Spleen (tissue), 11 donors: ENCODE measurements at regions not wholly inside any gene's neighbourhood (a gene's known extent, or its start where the extent isn't known, plus 50 kb on each side); places are given as distances from the start of the nearest gene placed in this dataset.

Source experiments
- DNase-seq: peaks from one replicate; pipeline ENCODE4 v3.0.0-alpha.2; 2020
- H3K27ac ChIP-seq, 8 donors: fragments of 200-600 bp; sonication (generic) in 7 of 8; 1 replicate in 4 of 8; 2 replicates in 4 of 8; pipeline versions ENCODE4 v1.5.0 to v1.8.0; 2016 to 2021; ENCODE audit warnings: inconsistent platforms in 4 of 8, mild to moderate bottlenecking in 4 of 8, moderate library complexity in 1 of 8
- H3K27me3 ChIP-seq, 7 donors: fragments of 200-600 bp; sonication (generic) in 6 of 7; replicated peaks in 1 of 7; 1 replicate in 4 of 7; 2 replicates in 3 of 7; pipeline versions ENCODE4 v1.5.0 to v1.8.0; 2016 to 2021; ENCODE audit warnings: inconsistent platforms in 3 of 7, mild to moderate bottlenecking in 1 of 7
- H3K36me3 ChIP-seq, 6 donors: fragments of 200-600 bp; sonication (generic) in 5 of 6; 1 replicate in 4 of 6; 2 replicates in 2 of 6; pipeline versions ENCODE4 v1.5.0 to v1.8.0; 2016 to 2021; ENCODE audit warnings: inconsistent platforms in 2 of 6
- H3K4me1 ChIP-seq, 6 donors: fragments of 200-600 bp; sonication (generic) in 5 of 6; 1 replicate in 3 of 6; 2 replicates in 3 of 6; pipeline versions ENCODE4 v1.5.0 to v1.8.0; 2016 to 2021; ENCODE audit warnings: inconsistent platforms in 3 of 6
- H3K4me3 ChIP-seq, 8 donors: fragments of 200-600 bp; sonication (generic) in 7 of 8; 1 replicate in 4 of 8; 2 replicates in 4 of 8; pipeline versions ENCODE4 v1.5.0 to v1.8.0; 2016 to 2021; ENCODE audit warnings: inconsistent platforms in 4 of 8, mild to moderate bottlenecking in 4 of 8, moderate library complexity in 2 of 8
- H3K9me3 ChIP-seq, 8 donors: fragments of 200-600 bp; sonication (generic) in 7 of 8; 1 replicate in 4 of 8; 2 replicates in 4 of 8; pipeline versions ENCODE4 v1.5.0 to v1.8.0; 2016 to 2021; ENCODE audit warnings: inconsistent platforms in 4 of 8
- CTCF ChIP-seq, 11 experiments: fragments of 200-600 bp in 7 of 11; fragments of 450-650 bp in 4 of 11; sonication (generic) in 4 of 11; IDR thresholded peaks in 8 of 11; conservative IDR thresholded peaks in 3 of 11; 1 replicate in 7 of 11; 2 replicates in 4 of 11; pipeline versions ENCODE4 v1.4.0 to v1.8.0; 2016 to 2021; ENCODE audit warnings: antibody characterized with exemption in 11 of 11, inconsistent platforms in 4 of 11, mild to moderate bottlenecking in 1 of 11
- POLR2A ChIP-seq, 3 donors: fragments of 450-650 bp; IDR thresholded peaks; one replicate each; pipeline ENCODE4 v1.5.1; 2017; ENCODE audit warnings: antibody characterized with exemption in 3 of 3, mild to moderate bottlenecking in 1 of 3
- POLR2AphosphoS5 ChIP-seq, 3 donors: sonication (generic); formaldehyde crosslinking; IDR thresholded peaks; one replicate each; pipeline ENCODE4 v1.5.1; 2017; ENCODE audit warnings: antibody characterized with exemption in 3 of 3
- WGBS, 5 donors: extraction: QIAGEN DNeasy Blood & Tissue Kit in 3 of 5; methylation state at CpG; one replicate each; pipeline versions ENCODE4 v1.1.5 to v1.1.7; 2013 to 2018; 5-methylcytosine and 5-hydroxymethylcytosine counted together
- intact Hi-C: fragments of 100-400 bp; cut with DNase I; formaldehyde crosslinking; loops from one replicate; pipeline ENCODE4 v1.15.0; 2023; ENCODE audit warnings: low total_unique reads
- donor health status: healthy with polysubstance abuse.
- donor health status: DM: no; HTN: no; CAD: no; lungs with moderate emphysema.
- donor health status: DM: no; HTN: no; CAD: no.
- donor health status: Bipolar disorder and iron deficiency.
- donor health status: healthy.
- donor health status: DM: no; HTN: no; CAD: no.
- donor health status: DM: yes; HTN: yes; CAD: no.

- Histone ChIP-seq H3K4me3 (no peak overlapping the region), H3K27ac (no peak overlapping the region), H3K4me1 (peaks cover 0 to 4% (median 0%) of the 10 kb centered on the region in 6 donors), H3K27me3 (peaks cover 0 to 15% (median 0%) of the 10 kb centered on the region in 7 donors), H3K36me3 (no peaks in the 10 kb centered on the region), H3K9me3 (no peaks in the 10 kb centered on the region)
- TF ChIP-seq POLR2A (IDR thresholded peaks at IDR 0.05) (no peak), CTCF (IDR thresholded peaks at IDR 0.05 in 8 of 11, conservative IDR thresholded peaks at IDR 0.05 in 3 of 11) (no peak), POLR2AphosphoS5 (IDR thresholded peaks at IDR 0.05) (no peak)
- 67 to 77% (median 72%) methylated on average over 10 of the region's 10 CpGs for WGBS, 5 donors
- DNase-seq: no peak
- intact Hi-C loops: no loop called here
Measured at GRCh38 chr1:243974451-243975292, 76.4 kb upstream of the ZBTB18 start.

- H3K4me3 ChIP-seq: no peak overlapping the region
- intact Hi-C loops: no loop called here
- no peaks in the 10 kb centered on the region for H3K9me3 ChIP-seq
- 77 to 94% (median 88%) methylated on average over 4 of the region's 4 CpGs for WGBS, 5 donors
- H3K4me1 ChIP-seq: peaks cover 0 to 9% (median 0%) of the 10 kb centered on the region in 6 donors
- H3K27ac ChIP-seq: no peak overlapping the region
- TF ChIP-seq POLR2A (IDR thresholded peaks at IDR 0.05) (no peak), POLR2AphosphoS5 (IDR thresholded peaks at IDR 0.05) (no peak), CTCF (IDR thresholded peaks at IDR 0.05 in 8 of 11, conservative IDR thresholded peaks at IDR 0.05 in 3 of 11) (no peak)
- DNase-seq: no peak
- peaks cover 0 to 15% (median 0%) of the 10 kb centered on the region in 7 donors for H3K27me3 ChIP-seq
- no peaks in the 10 kb centered on the region for H3K36me3 ChIP-seq
Measured at GRCh38 chr1:243973169-243973568, 77.9 kb upstream of the ZBTB18 start.

DNA sequence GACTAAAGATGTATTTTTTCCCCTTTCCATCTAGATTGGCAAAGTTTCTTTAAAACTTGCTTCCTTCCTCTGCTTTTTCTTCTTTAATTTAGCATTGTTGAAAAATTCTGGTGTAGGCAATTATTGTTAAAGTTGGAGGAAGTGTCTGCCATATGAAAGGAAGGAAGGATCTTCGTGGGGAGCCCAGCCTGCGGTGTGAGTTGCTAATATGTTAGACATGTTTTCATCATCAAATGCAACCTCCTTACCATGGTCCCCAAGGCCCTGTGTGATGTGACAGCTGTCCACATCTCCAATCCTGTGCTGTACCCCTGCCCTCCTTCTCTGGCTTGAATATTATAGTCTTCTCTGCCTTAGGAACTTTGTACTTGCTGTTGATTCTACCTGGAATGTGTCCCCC is 81.0 kb upstream of the ZBTB18 start:
- H3K27me3 ChIP-seq: peaks cover 0 to 14% (median 0%) of the 10 kb centered on the region in 7 donors
- DNase-seq: no peak
- H3K36me3 ChIP-seq: no peaks in the 10 kb centered on the region
- H3K27ac ChIP-seq: no peak overlapping the region
- H3K4me3 ChIP-seq: no peak overlapping the region
- 10 to 32% (median 19%) methylated on average over 2 of the region's 2 CpGs for WGBS, 5 donors
- no peaks in the 10 kb centered on the region for H3K9me3 ChIP-seq
- H3K4me1 ChIP-seq: peaks cover 0 to 9% (median 0%) of the 10 kb centered on the region in 6 donors
- intact Hi-C loops: no loop called here
- no peak for TF ChIP-seq POLR2A (IDR thresholded peaks at IDR 0.05)
- no peak for TF ChIP-seq POLR2AphosphoS5 (IDR thresholded peaks at IDR 0.05)
- no peak for TF ChIP-seq CTCF (IDR thresholded peaks at IDR 0.05 in 8 of 11, conservative IDR thresholded peaks at IDR 0.05 in 3 of 11)

- TF ChIP-seq POLR2AphosphoS5 (IDR thresholded peaks at IDR 0.05) (no peak), CTCF (IDR thresholded peaks at IDR 0.05 in 8 of 11, conservative IDR thresholded peaks at IDR 0.05 in 3 of 11) (no peak), POLR2A (IDR thresholded peaks at IDR 0.05) (no peak)
- H3K4me3 ChIP-seq: no peak overlapping the region
- H3K4me1 ChIP-seq: peaks cover 0 to 9% (median 0%) of the 10 kb centered on the region in 6 donors
- no peaks in the 10 kb centered on the region for H3K9me3 ChIP-seq
- DNase-seq: no peak
- intact Hi-C loops: no loop called here
- 61 to 73% (median 71%) methylated on average over 5 of the region's 5 CpGs for WGBS, 5 donors
- H3K27ac ChIP-seq: no peak overlapping the region
- H3K36me3 ChIP-seq: no peaks in the 10 kb centered on the region
- H3K27me3 ChIP-seq: no peaks in the 10 kb centered on the region
Measured at GRCh38 chr1:243968413-243968812, 82.7 kb upstream of the ZBTB18 start.
